NB4 (cell line): ENCODE measurements at regions not wholly inside any gene's neighbourhood (a gene's known extent, or its start where the extent isn't known, plus 50 kb on each side); places are given as distances from the start of the nearest gene placed in this dataset.

Experiments used
- DNase-seq: peaks from one replicate; pipeline ENCODE4 v3.0.0; 2010; ENCODE audit warnings: low read depth
- H3K4me3 ChIP-seq: one replicate; pipeline ENCODE4 v1.5.1; 2011; ENCODE audit warnings: mild to moderate bottlenecking, low read depth, low read length, moderate library complexity
- CTCF ChIP-seq: IDR thresholded peaks from one replicate; pipeline ENCODE4 v1.5.1; 2012; ENCODE audit warnings: low read depth, low read length
- MAX ChIP-seq: IDR thresholded peaks from 2 replicates; pipeline ENCODE4 v1.6.1; 2011; ENCODE audit warnings: low read depth, low read length
- MYC ChIP-seq: IDR thresholded peaks from 2 replicates; pipeline ENCODE4 v1.6.1; 2011; ENCODE audit warnings: low read depth, low read length
- POLR2A ChIP-seq: IDR thresholded peaks from 2 replicates; pipeline ENCODE4 v1.6.1; 2011; ENCODE audit warnings: mild to moderate bottlenecking; ENCODE audit not compliant: insufficient read length; ENCODE audit errors: extremely low read depth

GRCh38 chr6:144544266-144544830, 259.2 kb downstream of the UTRN start:
- no peak for TF ChIP-seq CTCF
- TF ChIP-seq POLR2A: no peak
- no peak for TF ChIP-seq MYC
- TF ChIP-seq MAX: no peak
- DNase-seq: no peak

GRCh38 chr6:144546807-144547206, 261.7 kb downstream of the UTRN start:
- peak; percentile 14 for DNase-seq
- H3K4me3 ChIP-seq: no peak overlapping the region
- no peak for TF ChIP-seq MYC
- no peak for TF ChIP-seq MAX
- TF ChIP-seq CTCF: no peak
- no peak for TF ChIP-seq POLR2A

More at GRCh38 chr6:144544266-144544830, 259.2 kb downstream of the UTRN start:
- no peak overlapping the region for H3K4me3 ChIP-seq

- DNase-seq: no peak
- no peak overlapping the region for H3K4me3 ChIP-seq
- TF ChIP-seq POLR2A (no peak), MYC (no peak), CTCF (no peak)
Measured at GRCh38 chr6:144547409-144547808, 262.3 kb downstream of the UTRN start.

- DNase-seq: no peak
- no peak for TF ChIP-seq MAX
- no peak for TF ChIP-seq MYC
- no peak for TF ChIP-seq CTCF
- no peak for TF ChIP-seq POLR2A
- H3K4me3 ChIP-seq: no peak overlapping the region
Measured at GRCh38 chr6:144548536-144548935, 263.4 kb downstream of the UTRN start.

- no peak for TF ChIP-seq MAX
- TF ChIP-seq MYC: no peak
- no peak for TF ChIP-seq CTCF
- TF ChIP-seq POLR2A: no peak
- no peak for DNase-seq
- H3K4me3 ChIP-seq: no peak overlapping the region
Measured at GRCh38 chr6:144549837-144550747, 265.0 kb downstream of the UTRN start.
